Right lobe of liver (tissue), 4 donors: ENCODE measurements at regions not wholly inside any gene's neighbourhood (a gene's known extent, or its start where the extent isn't known, plus 50 kb on each side); places are given as distances from the start of the nearest gene placed in this dataset.

Experiments
- CTCF ChIP-seq, 4 donors: fragments of 200-600 bp in 3 of 4; fragments of 450-650 bp in 1 of 4; IDR thresholded peaks; one replicate each; pipeline versions ENCODE4 v1.5.1 to v1.8.0; 2016 to 2022; ENCODE audit warnings: antibody characterized with exemption in 4 of 4, mild to moderate bottlenecking in 2 of 4
- POLR2A ChIP-seq: fragments of 450-650 bp; IDR thresholded peaks from one replicate; pipeline ENCODE4 v1.6.1; 2017; ENCODE audit warnings: antibody characterized with exemption, mild to moderate bottlenecking
- donor health status: DM: no; HTN: no; CAD: no.
- donor health status: DM: no; HTN: no; CAD: no.
- donor health status: DM: no; HTN: yes; CAD: no.

DNA sequence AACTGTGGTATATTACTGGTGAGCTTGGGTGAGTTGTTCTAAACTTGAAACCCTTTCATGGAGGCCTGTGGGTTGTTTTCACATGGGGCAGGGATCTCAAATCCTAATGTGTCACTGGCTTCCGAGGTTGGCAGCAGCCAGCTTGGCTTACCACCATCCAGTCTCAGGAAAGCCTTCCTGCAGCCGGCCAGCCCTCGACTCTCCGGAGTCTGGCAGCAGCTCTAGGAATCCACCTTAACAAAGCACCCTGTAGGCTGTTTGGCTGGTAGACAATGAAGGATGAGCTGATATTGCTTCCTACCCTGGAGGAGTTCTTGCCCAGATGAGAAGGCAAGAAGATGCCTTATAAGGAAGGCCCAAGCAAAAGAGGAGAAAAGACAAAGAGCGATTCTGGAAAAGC, 188.3 kb downstream of the KLF12 start:
- TF ChIP-seq CTCF (IDR thresholded peaks at IDR 0.05) = no peak
- TF ChIP-seq POLR2A = no peak
